Pulmonary artery endothelial cell (primary cell): ENCODE measurements at regions not wholly inside any gene's neighbourhood (a gene's known extent, or its start where the extent isn't known, plus 50 kb on each side); places are given as distances from the start of the nearest gene placed in this dataset.
"Not testable (repeated sequence)": the region's sequence is repeated elsewhere in the genome, so short reads cannot be mapped to it uniquely, and the experiment has no call there.

Source experiments
- DNase-seq: peaks from one replicate; pipeline ENCODE4 v3.0.0-alpha.2; 2011; ENCODE audit warnings: low read depth, low spot score

DNA sequence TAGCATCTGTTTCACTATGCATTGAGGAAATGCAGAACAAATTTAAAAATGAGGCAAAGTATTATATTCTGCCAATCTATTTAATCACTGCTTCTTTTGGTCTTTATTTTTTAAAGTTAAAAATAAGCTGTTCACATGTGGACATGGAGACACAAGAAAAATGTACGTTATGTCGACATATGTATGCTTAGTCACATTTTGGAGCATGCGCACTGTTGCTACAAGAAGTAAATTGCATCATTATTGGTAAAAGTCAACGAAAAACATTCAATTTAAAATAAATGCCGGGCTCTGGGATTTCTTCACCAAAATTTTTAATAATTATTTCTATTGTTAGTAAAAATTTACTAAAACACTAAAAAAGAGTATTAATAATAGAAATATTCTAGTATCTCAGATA is 876.3 kb upstream of the CTNND2 start:
- no peak for DNase-seq

GRCh38 chr5:12777342-12777741 is 873.1 kb upstream of the CTNND2 start:
- DNase-seq, result no peak

DNA sequence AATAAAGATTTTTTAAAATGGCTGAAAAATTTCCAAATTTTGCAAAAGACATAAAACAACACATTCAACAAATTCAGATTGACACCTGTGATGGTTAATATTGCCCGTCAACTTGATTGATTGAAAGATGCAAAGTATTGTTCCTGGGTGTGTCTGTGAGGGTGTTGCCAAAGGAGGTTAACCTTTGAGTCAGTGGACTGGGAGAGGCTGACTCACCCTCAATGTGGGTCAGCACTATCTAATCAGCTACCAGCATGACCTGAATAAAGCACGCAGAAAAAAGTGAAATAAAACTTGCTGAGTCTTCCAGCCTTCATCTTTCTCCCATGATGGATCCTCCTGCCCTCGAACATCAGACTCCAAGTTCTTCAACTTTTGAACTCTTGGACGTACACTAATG is 868.0 kb upstream of the CTNND2 start:
- DNase-seq, result no peak

DNA sequence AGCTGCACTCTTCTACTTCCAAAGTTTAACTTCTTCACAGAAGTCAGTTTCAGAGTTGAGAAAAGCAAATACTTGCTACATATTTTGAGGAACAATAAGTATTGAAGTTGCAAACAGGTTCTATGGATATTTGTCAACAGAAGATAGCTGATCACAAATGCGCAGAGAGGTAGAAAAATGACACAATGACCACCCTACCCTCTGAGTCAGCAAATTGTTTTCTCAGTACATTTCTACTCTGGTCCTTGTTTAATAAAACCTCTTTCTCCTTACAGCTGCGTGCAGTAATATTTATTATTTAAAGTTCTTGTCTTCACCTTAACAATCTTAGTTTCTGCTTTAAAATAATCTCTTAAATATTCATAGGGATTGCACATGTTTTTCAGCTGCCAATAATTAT is 855.1 kb upstream of the CTNND2 start:
- no peak for DNase-seq

GRCh38 chr5:12757035-12757434 is 852.8 kb upstream of the CTNND2 start:
- no peak for DNase-seq

GRCh38 chr5:12745537-12745936 is 841.3 kb upstream of the CTNND2 start:
- DNase-seq, result no peak

GRCh38 chr5:12743582-12743981 is 839.3 kb upstream of the CTNND2 start:
- DNase-seq, result no peak

GRCh38 chr5:12730354-12730753 is 826.1 kb upstream of the CTNND2 start:
- no peak for DNase-seq

DNA sequence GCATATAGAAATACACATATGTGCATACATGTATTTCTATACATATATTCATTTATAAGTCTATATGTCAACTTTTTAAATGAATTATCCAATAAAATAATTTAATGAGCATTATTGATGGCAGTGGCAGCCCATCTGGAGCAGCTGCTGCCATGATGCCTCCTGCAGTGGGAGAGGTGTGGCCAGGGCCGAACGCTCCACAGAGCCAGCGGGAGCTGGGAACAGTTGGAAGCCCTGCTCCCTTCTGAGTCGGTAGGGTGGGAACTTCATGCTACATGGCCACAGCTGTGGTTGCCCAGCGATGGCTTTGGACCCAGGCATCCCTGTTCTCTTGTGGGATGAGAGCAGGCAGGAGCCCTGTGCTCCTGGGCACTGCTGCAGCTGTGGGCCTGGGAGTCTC is 812.4 kb upstream of the CTNND2 start:
- DNase-seq, result no peak

DNA sequence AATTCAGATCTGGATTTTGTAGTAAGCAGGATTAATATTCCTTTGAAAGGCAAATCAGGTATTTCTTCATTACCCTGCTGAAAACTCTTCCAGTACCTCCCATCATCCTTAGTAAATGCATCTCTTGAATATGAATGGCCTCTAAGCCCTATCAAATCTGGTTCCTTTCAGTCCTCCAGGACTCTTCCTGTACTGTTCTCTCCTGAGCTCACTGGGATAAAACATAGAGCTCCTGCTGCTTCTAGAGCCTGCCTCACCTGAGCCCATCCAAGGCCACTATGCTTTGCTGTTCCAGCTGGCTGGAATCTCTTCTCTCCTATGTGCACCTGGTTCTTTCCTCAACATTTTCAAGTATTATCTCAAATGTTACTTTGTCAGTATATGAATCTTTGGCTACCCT is 803.3 kb upstream of the CTNND2 start:
- DNase-seq, result no peak

- DNase-seq, result no peak
These were observed 800.7 kb upstream of the CTNND2 start for GRCh38 chr5:12704955-12705354.

GRCh38 chr5:12703254-12703653 is 799.0 kb upstream of the CTNND2 start:
- DNase-seq, result no peak

- DNase-seq, result no peak
These were observed 791.4 kb upstream of the CTNND2 start for GRCh38 chr5:12695651-12696050.

GRCh38 chr5:12691330-12691729 is 787.1 kb upstream of the CTNND2 start:
- no peak for DNase-seq

GRCh38 chr5:12690361-12690760 is 786.1 kb upstream of the CTNND2 start:
- DNase-seq, result no peak

DNA sequence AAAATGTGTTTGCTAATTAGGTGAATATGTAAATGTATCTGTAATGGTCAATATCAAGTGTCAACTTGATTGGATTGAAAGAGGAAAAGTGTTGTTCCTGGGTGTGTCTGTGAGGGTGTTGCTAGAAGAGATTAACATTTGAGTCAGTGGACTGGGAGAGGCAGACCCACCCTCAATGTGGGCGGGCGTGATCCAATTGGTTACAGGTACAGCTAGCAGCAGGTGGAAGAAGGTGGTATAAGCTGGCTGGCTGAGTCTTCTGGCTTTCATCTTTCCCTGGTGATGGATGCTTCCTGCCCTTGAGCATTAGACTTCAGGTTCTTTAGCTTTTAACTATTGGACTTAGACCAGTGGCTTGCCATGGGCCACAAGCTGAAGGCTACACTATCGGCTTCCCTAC is 779.0 kb upstream of the CTNND2 start:
- no peak for DNase-seq

- DNase-seq, result no peak
These were observed 775.5 kb upstream of the CTNND2 start for GRCh38 chr5:12679731-12680130.

GRCh38 chr5:12675959-12676358 is 771.7 kb upstream of the CTNND2 start:
- no peak for DNase-seq

- no peak for DNase-seq
These were observed 767.9 kb upstream of the CTNND2 start for GRCh38 chr5:12672141-12672540.

GRCh38 chr5:12669326-12669725 is 765.1 kb upstream of the CTNND2 start:
- DNase-seq, result no peak

DNA sequence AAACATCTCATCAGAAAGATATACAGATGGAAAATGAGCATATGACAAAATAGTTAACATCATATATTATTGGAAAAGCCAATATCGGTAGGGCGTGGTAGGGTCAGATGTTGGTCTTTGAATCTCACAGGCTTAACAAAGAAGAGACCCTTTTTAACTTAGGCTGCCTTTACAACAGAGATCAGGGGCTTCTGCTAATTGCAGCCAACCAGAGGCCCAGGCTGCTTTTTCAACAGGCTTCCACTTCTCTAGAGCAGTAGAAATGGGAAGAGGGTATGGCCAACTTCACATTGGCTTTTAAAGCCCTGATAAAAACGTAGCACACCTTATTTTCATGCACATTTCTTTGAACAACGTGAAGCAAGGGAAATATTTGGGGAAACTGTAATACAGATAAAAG is 764.3 kb upstream of the CTNND2 start:
- no peak for DNase-seq

DNA sequence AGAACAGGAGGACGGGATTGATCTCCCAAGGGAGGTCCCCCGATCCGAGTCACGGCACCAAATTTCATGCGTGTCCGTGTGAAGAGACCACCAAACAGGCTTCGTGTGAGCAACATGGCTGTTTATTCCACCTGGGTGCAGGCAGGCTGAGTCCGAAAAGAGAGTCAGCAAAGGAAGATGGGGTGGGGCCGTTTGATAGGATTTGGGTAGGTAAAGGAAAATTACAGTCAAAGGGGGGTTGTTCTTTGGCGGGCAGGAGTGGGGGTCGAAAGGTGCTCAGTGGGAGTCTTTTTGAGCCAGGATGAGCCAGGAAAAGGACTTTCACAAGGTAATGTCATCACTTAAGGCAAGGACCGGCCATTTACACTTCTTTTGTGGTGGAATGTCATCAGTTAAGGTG is 763.6 kb upstream of the CTNND2 start:
- DNase-seq, result not testable (repeated sequence)

- DNase-seq, result not testable (repeated sequence)
These were observed 761.5 kb upstream of the CTNND2 start for GRCh38 chr5:12665772-12666171.

GRCh38 chr5:12662545-12663314 is 758.5 kb upstream of the CTNND2 start:
- no peak for DNase-seq
